ENCODE measurements at regions not wholly inside any gene's neighbourhood (a gene's known extent, or its start where the extent isn't known, plus 50 kb on each side); places are given as distances from the start of the nearest gene placed in this dataset.
"Not testable (repeated sequence)": the region's sequence is repeated elsewhere in the genome, so short reads cannot be mapped to it uniquely, and the experiment has no call there.

DNA sequence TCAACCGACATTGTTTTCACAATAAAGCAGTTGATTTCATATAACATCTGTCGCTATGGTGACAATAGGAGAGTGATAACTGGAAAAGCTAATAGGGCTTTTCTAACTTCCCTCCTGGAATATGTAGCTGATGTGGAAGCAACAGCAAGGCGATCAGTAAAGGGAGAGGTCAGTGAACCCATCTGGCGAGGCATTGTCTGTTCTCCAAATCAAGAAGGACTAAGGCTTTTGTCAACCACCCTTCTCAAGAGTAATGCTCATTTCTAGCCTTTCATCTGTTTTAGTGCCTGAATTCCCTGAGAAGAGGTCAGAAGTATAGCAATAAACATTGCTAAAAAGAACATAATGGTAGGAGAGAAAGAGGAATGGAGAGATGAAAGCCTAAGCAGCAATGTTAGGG, 201.3 kb downstream of the AKAP7 start:
- DNase-seq (ENCODE audit: extremely low read depth, low read depth) = no peak

DNA sequence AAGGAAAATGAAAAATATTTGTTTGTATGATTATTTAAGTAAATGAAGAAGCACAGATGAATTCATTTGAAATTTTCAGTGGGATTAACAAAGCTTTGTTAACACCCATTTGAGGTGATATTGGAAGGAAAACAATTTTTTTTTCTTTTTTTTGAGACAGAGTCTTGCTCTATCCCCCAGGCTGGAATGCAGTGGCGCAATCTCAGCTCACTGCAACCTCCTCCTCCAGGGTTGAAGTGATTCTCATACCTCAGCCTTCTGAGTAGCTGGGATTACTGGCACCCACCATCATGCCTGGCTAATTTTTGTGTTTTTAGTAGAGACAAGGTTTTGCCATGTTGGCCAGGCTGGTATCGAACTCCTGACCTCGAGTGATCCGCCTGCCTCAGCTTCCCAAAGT, 211.6 kb downstream of the AKAP7 start:
- not testable (repeated sequence) for DNase-seq (ENCODE audit: extremely low read depth, low read depth)

DNA sequence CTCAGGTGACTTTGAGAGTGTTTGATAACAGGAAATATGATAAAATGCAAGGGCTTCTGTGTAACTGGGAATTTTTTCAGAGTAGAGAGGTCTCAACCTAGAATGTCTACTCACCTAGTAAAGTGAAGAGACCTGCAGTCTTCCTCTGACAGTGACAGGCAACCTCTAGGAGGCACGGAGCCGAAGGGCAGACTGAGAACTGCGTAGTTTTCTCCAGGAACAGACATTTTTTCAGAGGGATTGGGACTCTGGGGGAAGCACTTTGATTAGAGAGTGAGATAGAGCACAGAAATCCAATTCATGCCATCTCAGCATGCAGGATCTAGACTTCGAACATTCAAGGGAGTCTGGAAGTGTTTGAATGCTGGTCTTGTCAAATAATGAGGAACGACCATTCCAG, 213.3 kb downstream of the AKAP7 start:
- DNase-seq (ENCODE audit: extremely low read depth, low read depth) = no peak

DNA sequence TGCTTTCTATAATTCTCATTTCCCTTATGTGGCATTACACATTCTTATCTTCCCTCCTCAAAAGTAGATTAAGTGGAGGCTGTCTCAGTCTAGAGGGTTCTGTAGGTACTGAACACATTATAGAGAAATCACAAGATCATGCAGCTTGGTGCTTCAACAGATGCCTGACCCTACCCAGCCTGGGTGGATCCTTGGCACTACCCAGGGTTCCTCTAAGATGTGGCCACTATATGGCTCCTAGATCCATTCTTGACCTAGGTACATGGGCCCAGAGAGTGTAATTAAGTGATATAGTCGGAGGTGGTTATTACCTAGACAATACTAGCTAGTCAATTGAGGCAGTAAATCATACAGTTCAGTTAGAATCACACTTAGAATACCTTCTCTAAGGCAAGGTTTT, 213.9 kb downstream of the AKAP7 start:
- no peak for DNase-seq (ENCODE audit: extremely low read depth, low read depth)

DNA sequence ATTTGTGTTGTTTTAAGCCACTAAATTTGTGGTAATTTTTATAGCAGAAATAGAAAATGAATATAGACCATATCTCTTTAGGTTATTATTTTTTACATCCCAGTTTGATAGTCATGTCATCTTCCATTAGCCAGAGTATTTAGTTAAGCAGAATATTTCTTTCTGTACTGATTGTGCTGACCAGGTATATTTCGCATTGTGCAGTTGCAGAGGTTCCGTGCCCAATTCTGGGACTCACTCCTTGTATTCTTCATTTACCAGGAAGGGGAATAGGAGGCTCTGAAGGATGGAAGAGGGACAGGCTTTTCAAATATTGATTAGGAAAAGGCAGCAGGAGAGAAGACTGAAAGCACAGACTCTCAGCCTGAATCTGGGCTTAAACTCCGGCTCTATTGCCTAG, 217.8 kb downstream of the AKAP7 start:
- no peak for DNase-seq (ENCODE audit: extremely low read depth, low read depth)

DNA sequence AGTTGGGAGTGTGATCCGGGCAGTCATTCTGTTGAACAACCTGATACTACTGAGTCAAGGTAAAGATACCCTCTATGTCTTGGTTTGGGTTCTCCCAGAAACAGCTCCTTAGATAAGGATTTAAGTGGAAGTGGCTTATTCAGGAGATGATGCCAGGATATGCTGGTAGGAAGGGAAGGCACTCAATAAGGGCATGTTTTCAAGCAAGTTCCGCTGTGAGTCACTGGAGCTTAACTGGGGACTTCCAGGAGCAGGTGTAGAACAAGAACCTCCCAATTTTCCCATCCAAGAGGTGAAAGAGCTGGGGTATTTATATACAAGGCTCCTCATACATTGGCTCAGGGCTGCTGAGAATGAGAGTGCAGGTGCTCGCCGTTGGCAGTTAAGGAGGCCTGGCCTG, 218.6 kb downstream of the AKAP7 start:
- no peak for DNase-seq (ENCODE audit: extremely low read depth, low read depth)

DNA sequence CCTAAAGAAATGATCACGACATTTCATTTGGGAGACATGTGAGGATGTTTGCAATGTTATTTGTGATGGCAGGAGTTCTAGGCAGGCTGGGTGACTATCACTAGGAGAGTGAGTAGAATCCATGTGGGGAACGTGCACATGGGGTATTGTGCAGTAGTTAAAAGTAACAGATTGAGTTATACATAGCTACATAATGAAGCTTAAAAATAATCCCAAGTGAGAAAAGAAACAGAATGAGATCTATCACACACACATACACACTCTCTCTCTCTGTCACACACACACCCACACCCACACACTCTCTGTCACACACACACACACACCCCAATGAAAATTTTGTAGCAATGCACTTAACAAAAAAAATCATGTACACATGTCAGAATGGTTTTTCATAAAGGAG, 218.7 kb upstream of the ARG1 start:
- DNase-seq (ENCODE audit: extremely low read depth, low read depth) = no peak

DNA sequence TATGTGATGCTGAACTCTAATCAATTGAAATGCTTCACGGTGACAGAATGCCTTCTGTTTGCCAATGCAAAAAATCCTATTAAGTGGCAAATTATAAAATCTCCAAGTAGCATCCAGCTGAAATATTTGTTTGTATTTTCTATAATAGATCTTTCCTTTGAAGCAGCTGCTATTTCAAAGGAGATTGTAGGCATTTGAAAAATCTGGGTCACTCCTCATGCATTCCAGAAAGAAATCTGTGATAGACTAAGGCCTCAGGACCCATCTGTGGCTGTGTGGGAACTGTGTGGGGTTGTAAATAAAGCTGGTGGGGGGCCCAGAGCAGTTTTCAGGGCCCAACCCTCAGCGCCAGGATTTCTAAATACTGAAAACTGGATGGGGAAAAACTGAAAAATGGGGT, 216.9 kb upstream of the ARG1 start:
- DNase-seq (ENCODE audit: extremely low read depth, low read depth) = no peak

DNA sequence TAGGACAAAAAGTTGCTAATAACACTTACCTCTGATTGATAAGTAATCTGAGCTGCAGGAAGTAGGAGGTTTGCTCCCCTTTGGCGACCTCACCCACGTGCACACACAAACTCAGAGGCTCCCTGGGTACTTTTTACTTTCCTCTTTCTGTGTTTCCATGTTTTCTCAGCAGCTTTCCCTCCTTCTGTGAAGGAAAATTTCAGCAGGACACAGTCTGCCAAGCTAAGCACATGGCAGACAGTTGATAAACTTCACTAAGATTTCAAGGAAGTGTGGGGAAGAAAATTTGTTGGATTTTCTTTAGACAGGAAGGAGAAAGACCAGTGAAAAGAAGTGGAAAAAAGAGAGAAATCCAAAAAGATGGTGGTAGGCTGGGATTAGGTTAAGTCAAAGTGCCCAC, 215.5 kb upstream of the ARG1 start:
- DNase-seq (ENCODE audit: extremely low read depth, low read depth) = no peak

DNA sequence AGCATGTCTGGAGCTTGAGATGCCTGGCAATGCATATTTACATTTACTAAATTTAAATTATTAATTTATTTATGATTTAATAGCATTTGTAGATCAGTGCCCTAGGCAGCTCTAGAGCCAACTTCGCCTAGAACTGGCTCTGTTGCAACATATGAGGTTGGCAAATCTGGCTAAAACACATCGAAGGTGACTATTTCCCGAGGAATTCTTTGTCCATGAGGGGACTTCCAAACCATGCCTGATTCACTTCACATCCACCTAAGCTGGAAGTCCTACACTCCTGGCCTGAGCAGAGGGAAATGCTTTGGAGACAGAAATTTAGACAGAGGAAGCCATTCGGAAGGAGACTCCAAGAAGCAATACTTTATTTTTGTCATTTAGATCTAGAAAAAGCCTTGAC, 211.0 kb upstream of the ARG1 start:
- no peak for DNase-seq (ENCODE audit: extremely low read depth, low read depth)

DNA sequence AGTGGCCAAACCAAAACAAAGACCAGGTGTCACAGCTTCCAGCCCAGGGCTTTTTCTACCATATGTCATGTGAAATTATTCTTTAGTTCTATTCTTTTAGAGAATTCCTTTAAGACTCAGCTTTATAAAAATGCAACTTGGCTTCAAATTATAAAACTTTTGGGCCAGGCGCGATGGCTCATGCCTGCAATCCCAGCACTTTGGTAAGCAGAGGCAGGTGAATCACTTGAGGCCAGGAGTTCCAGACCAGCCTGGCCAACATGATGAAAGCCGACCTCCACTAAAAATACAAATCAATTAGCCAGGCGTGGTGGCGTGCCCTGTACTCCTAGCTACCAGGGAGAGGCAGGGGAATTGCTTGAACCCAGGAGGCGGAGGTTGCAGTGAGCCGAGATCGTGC, 210.3 kb upstream of the ARG1 start:
- DNase-seq (ENCODE audit: extremely low read depth, low read depth) = no peak

DNA sequence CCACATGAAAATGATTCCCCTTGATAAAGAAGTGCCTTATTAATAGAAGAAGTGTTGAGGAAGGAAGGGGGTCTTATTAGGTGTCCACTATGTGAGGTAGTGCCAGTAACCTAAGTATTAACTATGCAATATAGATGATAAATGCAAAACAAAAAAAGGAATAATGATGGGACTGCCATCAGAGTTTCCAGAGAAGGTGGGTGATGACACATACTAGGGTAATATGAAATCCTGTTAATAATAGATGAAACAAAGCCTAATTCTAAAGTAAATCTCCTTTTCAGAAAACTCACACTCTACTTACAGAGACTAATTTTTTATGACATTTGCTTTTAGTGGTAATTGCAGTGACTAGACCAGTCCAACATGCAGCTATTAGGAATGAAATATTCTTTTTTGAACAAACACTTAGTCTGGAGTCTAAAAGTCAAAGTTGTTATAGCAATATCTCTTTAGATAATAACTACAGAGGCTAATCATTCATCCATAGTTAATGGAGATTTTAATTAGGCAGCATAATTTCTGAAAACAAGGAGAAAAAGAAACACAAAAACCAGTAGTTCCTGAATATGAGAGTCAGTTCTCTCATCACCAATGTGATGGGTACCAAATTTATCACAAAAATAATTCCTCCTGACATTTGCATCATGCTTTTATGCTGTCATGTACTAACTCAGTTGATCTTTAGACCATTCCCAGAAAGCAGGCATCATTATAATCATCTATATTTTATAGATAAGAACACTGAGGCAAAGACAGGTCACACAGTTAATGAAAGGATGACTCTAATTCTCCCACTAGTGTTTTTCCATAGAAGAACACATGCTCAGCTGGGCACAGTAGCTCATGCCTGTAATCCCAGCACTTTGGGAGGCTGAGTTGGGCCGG, 208.8 kb upstream of the ARG1 start:
- no peak for DNase-seq (ENCODE audit: extremely low read depth, low read depth)

DNA sequence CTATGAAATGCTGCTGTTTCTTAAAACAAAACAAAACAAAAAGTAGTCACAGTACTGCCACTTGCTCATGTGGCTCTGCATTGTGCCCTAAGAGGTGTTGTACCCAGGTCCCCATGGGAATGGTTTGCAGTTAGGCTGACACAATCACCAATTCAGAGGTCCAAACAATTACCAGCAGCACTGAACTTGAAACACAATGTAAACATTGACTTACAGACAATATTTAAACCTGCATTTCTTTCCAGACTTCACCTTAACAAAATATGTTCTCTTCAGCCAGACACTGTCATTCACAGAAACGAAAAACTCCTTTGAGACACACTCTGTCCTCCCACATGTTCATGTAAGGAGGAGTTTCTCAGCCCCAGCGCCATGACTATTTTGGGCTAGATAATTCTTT, 206.8 kb upstream of the ARG1 start:
- no peak for DNase-seq (ENCODE audit: extremely low read depth, low read depth)

DNA sequence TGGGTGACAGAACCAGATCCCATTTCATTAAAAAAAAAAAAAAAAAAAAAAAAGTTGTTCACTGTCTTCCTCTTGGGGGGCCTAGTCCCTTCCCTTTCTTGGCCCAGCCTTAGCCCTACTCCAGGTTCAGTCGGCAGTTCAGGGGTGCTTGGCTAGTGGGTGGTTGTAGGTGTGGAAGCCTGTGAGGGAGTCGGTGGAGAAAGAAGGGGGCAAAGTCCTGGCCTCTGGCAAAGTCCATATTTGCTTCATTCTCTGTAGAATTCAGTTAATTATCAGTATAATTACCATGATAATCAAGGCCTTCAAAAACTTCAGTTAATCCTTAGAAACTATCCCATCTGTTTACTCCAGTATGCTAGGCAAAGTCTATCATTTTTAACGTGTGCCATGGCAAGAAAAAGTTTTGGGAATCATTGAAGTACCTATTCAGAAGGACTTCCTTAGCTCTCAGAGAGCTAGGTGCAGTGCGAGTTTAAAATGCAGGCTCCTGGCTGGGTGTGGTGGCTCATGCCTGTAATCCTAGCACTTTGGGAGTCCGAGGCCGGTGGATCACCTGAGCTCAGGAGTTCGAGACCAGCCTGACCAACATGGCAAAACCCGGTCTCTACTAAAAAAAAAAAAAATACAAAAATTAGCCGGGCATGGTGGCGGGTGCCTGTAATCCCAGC, 205.7 kb upstream of the ARG1 start:
- no peak for DNase-seq (ENCODE audit: extremely low read depth, low read depth)

DNA sequence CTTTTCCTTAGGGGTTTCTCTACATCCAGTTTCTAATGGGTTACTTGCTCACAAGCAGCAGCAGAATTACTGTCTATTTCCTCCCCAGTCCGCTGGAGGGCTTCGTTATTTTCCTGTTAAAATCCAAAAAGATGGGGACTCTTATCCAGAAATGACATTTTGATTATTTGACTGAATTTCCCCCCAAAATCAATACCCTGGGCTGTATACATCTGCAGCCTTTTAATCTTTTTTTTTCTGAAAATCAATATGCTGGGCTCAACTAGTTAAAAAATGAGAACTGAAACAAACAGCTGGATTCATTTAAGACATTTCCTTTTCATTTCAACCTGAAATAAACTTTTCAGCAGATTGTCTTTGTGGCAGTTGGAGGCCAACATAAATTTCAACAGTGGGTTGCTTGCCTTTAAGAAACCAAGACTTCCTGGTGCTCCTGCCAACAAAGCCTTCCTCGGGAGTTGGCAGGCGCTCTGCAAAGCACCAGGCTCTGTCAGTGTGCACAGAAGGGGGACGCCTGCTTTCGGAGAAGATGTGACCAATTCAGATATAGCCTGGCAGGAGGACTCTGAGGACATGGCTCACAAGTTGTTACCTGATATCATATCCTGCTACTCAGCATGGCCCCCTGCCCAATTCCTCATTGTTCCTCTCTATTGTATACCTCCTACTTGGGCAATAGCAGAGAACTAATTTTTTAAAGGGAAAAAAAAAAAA, 204.7 kb upstream of the ARG1 start:
- DNase-seq (ENCODE audit: extremely low read depth, low read depth) = no peak

DNA sequence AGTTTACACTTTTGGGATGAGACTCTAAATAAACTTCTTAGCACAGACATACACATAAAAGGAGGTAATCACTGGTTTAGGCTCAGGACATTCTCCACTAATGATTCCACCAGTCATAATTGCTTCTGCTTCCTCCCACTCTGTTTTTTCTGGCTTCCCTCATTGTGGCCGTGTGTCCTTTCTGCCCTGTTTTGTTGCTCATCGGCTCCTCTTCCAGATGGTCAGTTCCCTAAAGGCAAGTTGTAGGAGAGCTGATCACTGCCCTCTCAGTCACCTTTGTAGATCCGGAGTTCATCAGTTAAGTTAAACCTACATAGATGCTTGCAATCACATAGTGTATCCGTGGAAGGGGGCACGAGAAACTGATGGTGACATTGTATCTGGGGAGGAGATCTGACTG, 200.5 kb upstream of the ARG1 start:
- DNase-seq (ENCODE audit: extremely low read depth, low read depth) = no peak

DNA sequence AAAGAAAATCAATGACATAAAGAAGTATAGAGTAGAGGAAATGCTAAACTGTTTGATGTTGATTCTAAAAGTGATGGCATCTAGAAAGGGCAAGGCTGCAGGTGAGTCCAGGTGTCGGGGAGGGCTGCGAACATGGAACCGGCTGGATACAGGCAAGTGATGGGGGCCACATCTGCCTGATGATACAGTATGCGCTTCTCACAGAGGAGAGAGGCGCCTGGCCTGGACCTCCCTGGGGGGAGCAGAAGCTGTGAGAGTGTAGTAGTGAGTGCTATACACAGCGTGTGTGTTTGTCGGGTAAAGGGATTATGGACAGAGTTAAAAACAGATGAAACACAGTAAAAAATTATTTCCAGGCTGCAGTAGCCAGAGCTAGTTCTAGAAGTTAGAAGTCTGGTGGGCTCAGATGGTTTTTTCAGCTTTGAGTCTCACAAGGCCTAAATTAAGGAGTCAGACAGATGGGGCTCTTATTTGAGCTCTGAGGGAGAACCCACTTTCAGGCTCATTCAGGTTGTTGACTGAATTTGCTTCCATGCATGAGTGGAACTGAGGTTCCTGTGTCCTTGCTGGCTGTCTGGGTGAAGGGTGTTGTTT, 195.8 kb upstream of the ARG1 start:
- DNase-seq (ENCODE audit: extremely low read depth, low read depth) = no peak

DNA sequence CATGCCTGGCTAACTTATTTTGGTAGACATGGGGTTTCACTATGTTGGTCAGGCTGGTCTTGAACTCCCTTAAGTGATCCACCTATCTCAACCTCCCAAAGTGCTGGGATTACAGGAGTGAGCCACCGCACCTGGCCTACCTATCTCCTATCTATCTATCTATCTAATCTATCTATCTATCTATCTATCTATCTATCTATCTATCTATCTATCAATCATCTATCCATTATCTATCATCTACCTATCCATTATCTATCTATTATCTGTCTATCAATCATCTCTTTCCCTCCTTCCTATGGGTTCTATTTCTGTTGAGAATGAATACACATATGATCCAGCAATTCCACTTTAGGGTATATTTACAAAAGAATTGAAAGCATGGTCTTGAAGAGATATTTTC, 194.2 kb upstream of the ARG1 start:
- DNase-seq (ENCODE audit: extremely low read depth, low read depth) = no peak

DNA sequence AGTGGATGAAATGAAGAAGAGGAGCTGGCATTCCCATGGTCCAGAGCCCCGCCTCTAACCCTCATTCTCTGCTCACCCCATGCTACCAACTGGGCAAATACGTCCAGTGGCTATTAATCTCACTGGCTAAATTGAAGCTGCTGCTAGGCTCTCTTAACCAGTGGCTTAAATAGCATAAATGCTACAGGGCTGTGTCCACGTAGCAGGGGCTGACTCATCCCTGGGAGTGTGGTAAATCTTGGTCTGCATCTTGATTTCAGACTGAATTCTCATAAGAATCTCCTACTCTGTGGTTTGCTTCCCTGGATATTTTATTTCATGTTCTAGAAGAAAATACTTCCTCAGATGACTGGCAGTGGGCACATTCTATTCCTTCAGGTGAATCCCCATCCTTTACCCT, 193.1 kb upstream of the ARG1 start:
- no peak for DNase-seq (ENCODE audit: extremely low read depth, low read depth)

DNA sequence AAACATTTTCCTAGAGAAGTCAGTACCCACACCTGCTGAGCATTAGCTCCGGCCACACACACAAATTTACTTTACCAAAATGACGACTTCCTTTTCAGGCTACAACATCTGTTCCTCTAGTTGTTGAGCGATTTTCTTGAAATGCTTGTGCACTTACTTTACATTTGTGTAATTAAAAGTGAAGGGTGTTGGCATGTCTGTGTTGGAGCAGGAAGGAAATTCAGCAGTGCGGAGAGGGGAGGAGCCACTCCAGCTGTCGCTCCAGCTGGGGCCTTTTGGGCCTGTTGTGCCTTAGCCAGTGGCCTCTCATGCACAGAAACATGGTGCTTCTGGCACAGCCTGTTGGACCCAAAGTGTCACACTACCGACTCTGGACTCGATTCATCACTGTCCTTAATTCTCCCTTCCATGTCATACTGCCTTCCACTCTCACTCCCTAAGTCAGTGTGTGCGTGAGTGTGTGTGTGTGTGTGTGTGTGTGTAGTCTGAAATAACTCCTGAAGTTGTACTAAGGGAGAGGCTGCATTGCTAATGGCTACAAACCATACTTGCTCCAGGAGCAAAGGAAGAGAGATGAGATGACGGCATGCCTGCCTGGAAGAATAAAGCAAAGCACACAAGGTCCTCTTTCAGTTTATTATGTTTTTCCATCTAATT, 191.8 kb upstream of the ARG1 start:
- DNase-seq (ENCODE audit: extremely low read depth, low read depth) = no peak

DNA sequence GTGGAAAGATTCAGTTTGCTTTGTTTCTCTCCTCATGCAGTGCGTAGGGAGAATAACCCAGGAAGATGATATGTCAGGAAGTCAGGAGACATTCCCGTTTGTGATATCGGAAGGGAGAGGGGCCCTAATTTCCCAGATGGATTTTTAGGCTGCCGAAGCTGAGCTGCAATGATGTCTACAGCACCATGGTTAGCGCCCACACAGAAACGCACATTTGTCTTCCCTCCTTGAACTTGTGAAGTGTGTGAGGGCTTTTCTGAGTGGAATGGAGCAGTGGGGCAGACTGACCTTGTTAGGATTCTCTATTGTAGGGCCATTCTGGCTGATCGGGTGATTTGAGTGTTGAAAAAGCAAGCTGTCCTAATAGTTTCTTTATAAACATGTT, 191.3 kb upstream of the ARG1 start:
- DNase-seq (ENCODE audit: extremely low read depth, low read depth) = no peak
